ENCODE measurements at regions not wholly inside any gene's neighbourhood (a gene's known extent, or its start where the extent isn't known, plus 50 kb on each side); places are given as distances from the start of the nearest gene placed in this dataset.

DNA sequence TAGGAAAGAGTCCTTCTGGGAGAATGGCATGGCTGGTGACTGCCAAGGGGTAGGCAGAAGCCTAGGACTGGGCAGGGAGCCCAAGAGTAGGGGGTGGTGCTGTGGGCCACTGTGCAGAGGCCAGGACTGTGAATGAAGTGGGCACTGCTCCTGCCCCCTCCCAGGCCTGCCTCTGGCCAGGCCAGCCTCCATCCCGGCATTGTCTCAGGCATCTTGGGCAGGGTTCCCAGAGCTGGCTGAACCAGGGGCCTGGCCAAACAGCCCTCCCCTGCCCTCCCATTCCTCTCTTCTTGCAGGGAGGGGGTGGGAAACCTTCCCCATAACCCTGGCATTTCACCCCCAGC is 81.6 kb downstream of the MRPL14 start:
- Histone ChIP-seq H3K27me3 (no peaks in the 10 kb centered on the region), H3K4me1 (ENCODE audit: insufficient read depth) (peaks cover 46% of the 10 kb centered on the region), H2AFZ (no peak overlapping the region), H3K27ac (no peak overlapping the region), H3K9me3 (ENCODE audit: low read depth) (no peaks in the 10 kb centered on the region), H3K79me2 (no peaks in the 10 kb centered on the region), H4K20me1 (ENCODE audit: insufficient read depth, poor library complexity, severe bottlenecking) (no peaks in the 10 kb centered on the region), H3K4me2 (no peak overlapping the region), H3K9me2 (replicated peaks; ENCODE audit: insufficient read depth) (no peaks in the 10 kb centered on the region), H3K4me3 (no peak overlapping the region), H3K36me3 (replicated peaks; ENCODE audit: insufficient read depth, low read depth) (no peaks in the 10 kb centered on the region)
- TF ChIP-seq CTCF (IDR thresholded peaks at IDR 0.05; ENCODE audit: poor library complexity) (no peak), EZH2phosphoT487 (IDR thresholded peaks at IDR 0.05; ENCODE audit: low read depth, severe bottlenecking, unreplicated experiment) (no peak), EZH2 (IDR thresholded peaks at IDR 0.05; ENCODE audit: borderline replicate concordance) (no peak)
- WGBS (ENCODE audit: low lambda C conversion rate, missing lambda C conversion rate) = 60% methylated on average over 1 of the region's 1 CpG
- no peak for DNase-seq (ENCODE audit: low spot score)

DNA sequence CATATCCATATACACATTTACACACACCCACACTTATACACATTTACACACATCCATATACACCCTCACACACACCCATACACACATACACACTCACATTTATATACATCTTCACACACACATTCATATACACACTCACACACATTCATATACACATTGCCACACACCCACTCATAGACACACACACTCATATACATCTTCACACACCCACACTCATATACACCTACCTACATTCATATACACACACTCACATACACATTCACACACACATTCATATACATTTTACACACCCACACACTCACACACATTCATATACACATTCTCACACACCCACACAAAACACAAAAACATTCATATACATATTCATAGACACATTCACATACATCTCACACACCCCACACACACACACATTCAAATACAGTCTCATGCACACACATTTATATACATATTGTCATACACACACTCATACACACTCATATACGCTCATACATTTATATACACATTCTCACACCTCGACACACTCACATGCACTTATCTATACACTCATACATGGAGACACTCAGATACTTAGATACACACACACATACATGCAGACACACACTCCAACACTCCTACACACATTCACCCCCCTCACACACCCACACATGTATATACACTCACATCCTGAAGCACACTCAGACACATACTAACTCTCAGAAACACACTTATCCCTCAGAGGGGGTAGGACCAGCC is 82.1 kb downstream of the MRPL14 start:
- no peaks in the 10 kb centered on the region for H3K9me3 ChIP-seq (ENCODE audit: low read depth)
- H3K4me2 ChIP-seq = no peak overlapping the region
- no peaks in the 10 kb centered on the region for H3K9me2 ChIP-seq (replicated peaks; ENCODE audit: insufficient read depth)
- peaks cover 43% of the 10 kb centered on the region for H3K4me1 ChIP-seq (ENCODE audit: insufficient read depth)
- H4K20me1 ChIP-seq (ENCODE audit: insufficient read depth, poor library complexity, severe bottlenecking) = no peaks in the 10 kb centered on the region
- no peaks in the 10 kb centered on the region for H3K36me3 ChIP-seq (replicated peaks; ENCODE audit: insufficient read depth, low read depth)
- WGBS (ENCODE audit: low lambda C conversion rate, missing lambda C conversion rate) = 100% methylated on average over 2 of the region's 2 CpGs
- TF ChIP-seq EZH2 (IDR thresholded peaks at IDR 0.05; ENCODE audit: borderline replicate concordance) = no peak
- TF ChIP-seq EZH2phosphoT487 (IDR thresholded peaks at IDR 0.05; ENCODE audit: low read depth, severe bottlenecking, unreplicated experiment) = no peak
- TF ChIP-seq CTCF (IDR thresholded peaks at IDR 0.05; ENCODE audit: poor library complexity) = no peak
- no peak for DNase-seq (ENCODE audit: low spot score)
- H3K79me2 ChIP-seq = no peaks in the 10 kb centered on the region
- no peak overlapping the region for H3K4me3 ChIP-seq
- H2AFZ ChIP-seq = no peak overlapping the region
- no peak overlapping the region for H3K27ac ChIP-seq
- no peaks in the 10 kb centered on the region for H3K27me3 ChIP-seq

DNA sequence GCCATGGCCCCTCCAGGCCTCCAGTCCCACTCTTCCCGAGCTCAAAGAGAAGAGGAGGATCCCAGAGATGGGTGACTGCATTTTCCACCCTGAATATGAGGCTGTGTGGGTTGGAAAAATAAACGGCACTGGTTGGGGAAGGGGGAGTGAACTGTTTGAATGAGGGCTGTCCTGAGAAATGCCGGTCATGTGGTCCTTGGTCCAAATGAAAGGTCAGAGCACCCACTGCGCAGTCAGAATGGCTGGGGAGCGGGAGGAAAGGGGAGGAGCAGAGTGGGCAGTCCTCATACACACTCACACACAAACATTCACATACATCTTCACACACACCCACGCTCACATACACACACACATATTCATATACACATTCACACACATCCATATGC is 83.1 kb downstream of the MRPL14 start:
- no peak overlapping the region for H3K4me3 ChIP-seq
- H3K36me3 ChIP-seq (replicated peaks; ENCODE audit: insufficient read depth, low read depth) = no peaks in the 10 kb centered on the region
- H3K79me2 ChIP-seq = no peaks in the 10 kb centered on the region
- peaks cover 35% of the 10 kb centered on the region for H3K4me1 ChIP-seq (ENCODE audit: insufficient read depth)
- H3K9me3 ChIP-seq (ENCODE audit: low read depth) = no peaks in the 10 kb centered on the region
- peak overlapping the region; percentile 43 for H3K4me2 ChIP-seq
- no peaks in the 10 kb centered on the region for H3K27me3 ChIP-seq
- WGBS (ENCODE audit: low lambda C conversion rate, missing lambda C conversion rate) = 72% methylated on average over 5 of the region's 6 CpGs
- TF ChIP-seq CTCF (IDR thresholded peaks at IDR 0.05; ENCODE audit: poor library complexity) (no peak), EZH2 (IDR thresholded peaks at IDR 0.05; ENCODE audit: borderline replicate concordance) (no peak), EZH2phosphoT487 (IDR thresholded peaks at IDR 0.05; ENCODE audit: low read depth, severe bottlenecking, unreplicated experiment) (no peak)
- H2AFZ ChIP-seq = no peak overlapping the region
- H3K27ac ChIP-seq = peak overlapping the region; percentile 90
- no peak for DNase-seq (ENCODE audit: low spot score)
- H4K20me1 ChIP-seq (ENCODE audit: insufficient read depth, poor library complexity, severe bottlenecking) = no peaks in the 10 kb centered on the region
- no peaks in the 10 kb centered on the region for H3K9me2 ChIP-seq (replicated peaks; ENCODE audit: insufficient read depth)

Data from hepatocyte (in vitro differentiated cells).